SK-N-SH (cell line): ENCODE measurements at regions not wholly inside any gene's neighbourhood (a gene's known extent, or its start where the extent isn't known, plus 50 kb on each side); places are given as distances from the start of the nearest gene placed in this dataset.

Experiments
- CTCF ChIA-PET: fragments of 300-600, 350-600 bp; formaldehyde crosslinking; extraction: SDS; loops from one replicate; lab custom pipeline; 2021; lab: Yijun Ruan, JAX
- POLR2A ChIA-PET: fragments of 350-600 bp; sonication (Branson Sonifier 250); formaldehyde crosslinking; extraction: SDS; loops from one replicate; lab custom pipeline; 2020; ENCODE audit warnings: antibody characterized with exemption, inconsistent platforms; lab: Yijun Ruan, JAX
- DNase-seq: peaks from one replicate; pipeline ENCODE4 v3.0.0; 2012
- H2AFZ ChIP-seq: fragments of 200-600 bp; sonication (generic); 2 replicates; pipeline ENCODE4 v1.8.1; 2016; ENCODE audit warnings: antibody characterized with exemption, mild to moderate bottlenecking, low read depth
- H3F3A ChIP-seq: fragments of 200-600 bp; sonication (generic); replicated peaks from 2 replicates; pipeline ENCODE3; 2016; ENCODE audit warnings: antibody characterized with exemption, mild to moderate bottlenecking; ENCODE audit not compliant: insufficient read depth
- H3K27ac ChIP-seq, 2 experiments: fragments of 200-500 bp in 1 of 2; fragments of 200-600 bp in 1 of 2; sonication (Bioruptor generic) in 1 of 2; sonication (generic), shearing (Covaris generic) in 1 of 2; 2 replicates each; pipeline versions ENCODE4 v1.5.1 to v1.6.1; 2014 to 2016; ENCODE audit warnings: low read depth in 2 of 2, inconsistent platforms in 1 of 2, low read length in 1 of 2, mild to moderate bottlenecking in 1 of 2, mixed read lengths in 1 of 2
- H3K27me3 ChIP-seq: fragments of 200-600 bp; sonication (generic), shearing (Covaris generic); 2 replicates; pipeline ENCODE4 v1.6.1; 2016; ENCODE audit warnings: mixed run types; ENCODE audit not compliant: insufficient read depth
- H3K36me3 ChIP-seq, 2 experiments: fragments of 200-500 bp in 1 of 2; fragments of 200-600 bp in 1 of 2; sonication (Bioruptor generic) in 1 of 2; sonication (generic) in 1 of 2; replicated peaks in 1 of 2; 2 replicates each; pipeline versions ENCODE3 to v1.5.1; 2014 to 2016; ENCODE audit warnings: low read length in 1 of 2, mild to moderate bottlenecking in 1 of 2; ENCODE audit not compliant: insufficient read depth in 2 of 2, control insufficient read depth in 1 of 2
- H3K4me1 ChIP-seq, 2 experiments: fragments of 200-500 bp in 1 of 2; fragments of 200-600 bp in 1 of 2; sonication (Bioruptor generic) in 1 of 2; sonication (generic), shearing (Covaris generic) in 1 of 2; 2 replicates each; pipeline versions ENCODE4 v1.5.1 to v1.6.1; 2014 to 2016; ENCODE audit warnings: low read depth in 1 of 2, low read length in 1 of 2, mixed run types in 1 of 2; ENCODE audit not compliant: insufficient read depth in 2 of 2, control insufficient read depth in 1 of 2
- H3K4me2 ChIP-seq: fragments of 200-600 bp; sonication (generic), shearing (Covaris generic); 2 replicates; pipeline ENCODE4 v1.6.1; 2017; ENCODE audit warnings: mixed run types
- H3K4me3 ChIP-seq, 2 experiments: fragments of 200-500 bp in 1 of 2; fragments of 200-600 bp in 1 of 2; sonication (Bioruptor generic) in 1 of 2; sonication (generic), shearing (Covaris generic) in 1 of 2; 2 replicates each; pipeline versions ENCODE4 v1.5.1 to v1.8.1; 2014 to 2016; ENCODE audit warnings: low read depth in 2 of 2, inconsistent platforms in 1 of 2, low read length in 1 of 2, mild to moderate bottlenecking in 1 of 2, mixed read lengths in 1 of 2, moderate library complexity in 1 of 2
- H3K79me2 ChIP-seq: fragments of 200-600 bp; sonication (generic); 2 replicates; pipeline ENCODE4 v1.8.1; 2017; ENCODE audit warnings: mild to moderate bottlenecking; ENCODE audit not compliant: insufficient read depth
- H3K9ac ChIP-seq: fragments of 200-600 bp; sonication (generic); 2 replicates; pipeline ENCODE4 v1.6.1; 2017; ENCODE audit warnings: mixed run types
- H3K9me2 ChIP-seq: fragments of 200-600 bp; sonication (generic); 2 replicates; pipeline ENCODE4 v1.6.1; 2017; ENCODE audit warnings: mixed run types
- H3K9me3 ChIP-seq: fragments of 200-600 bp; sonication (generic); 2 replicates; pipeline ENCODE4 v1.6.1; 2017; ENCODE audit warnings: mixed run types, mild to moderate bottlenecking, moderate library complexity
- H4K20me1 ChIP-seq: fragments of 200-600 bp; sonication (generic); 2 replicates; pipeline ENCODE4 v1.6.1; 2017; ENCODE audit warnings: mild to moderate bottlenecking, mixed run types; ENCODE audit not compliant: insufficient read depth
- ELF1 ChIP-seq: IDR thresholded peaks from 2 replicates; pipeline ENCODE4 v1.4.0; 2012
- EP300 ChIP-seq, 2 experiments: IDR thresholded peaks; 2 replicates each; pipeline versions ENCODE4 v1.4.0 to v1.6.1; 2012; ENCODE audit warnings: borderline replicate concordance in 1 of 2, low read depth in 1 of 2, low read length in 1 of 2
- EZH2phosphoT487 ChIP-seq: fragments of 200-600 bp; sonication (generic); IDR thresholded peaks from 2 replicates; pipeline ENCODE4 v1.6.1; 2017; ENCODE audit warnings: low read depth, mixed run types, mild to moderate bottlenecking, antibody characterized with exemption, moderate library complexity, borderline replicate concordance
- FOXJ3 ChIP-seq: sonication (generic); formaldehyde crosslinking; IDR thresholded peaks from 2 replicates; pipeline ENCODE4 v1.5.1; 2020; ENCODE audit warnings: mild to moderate bottlenecking, missing genetic modification reagents
- JUND ChIP-seq: IDR thresholded peaks from 2 replicates; pipeline ENCODE4 v1.4.0; 2012
- MXI1 ChIP-seq: IDR thresholded peaks from 2 replicates; pipeline ENCODE4 v1.6.1; 2012; ENCODE audit warnings: mild to moderate bottlenecking, low read depth, low read length, improper control_type of control experiment
- NFIC ChIP-seq: IDR thresholded peaks from 2 replicates; pipeline ENCODE4 v1.4.0; 2012; ENCODE audit warnings: borderline replicate concordance
- RCOR1 ChIP-seq: fragments of 150-350 bp; IDR thresholded peaks from 2 replicates; pipeline ENCODE4 v1.6.1; 2017; ENCODE audit warnings: antibody characterized with exemption, low read length
- RFX5 ChIP-seq: IDR thresholded peaks from 2 replicates; pipeline ENCODE4 v1.6.1; 2012; ENCODE audit warnings: mild to moderate bottlenecking, improper control_type of control experiment, low read length
- TEAD4 ChIP-seq: IDR thresholded peaks from 2 replicates; pipeline ENCODE4 v1.4.0; 2012; ENCODE audit warnings: mild to moderate bottlenecking, borderline replicate concordance; ENCODE audit not compliant: insufficient read depth
- YY1 ChIP-seq: IDR thresholded peaks from 2 replicates; pipeline ENCODE4 v1.4.0; 2012; ENCODE audit warnings: low read depth, mild to moderate bottlenecking
- TF ChIP-seq, protein P1 (sequence below): IDR thresholded peaks from 2 replicates; pipeline ENCODE4 v1.4.0; 2012; ENCODE audit warnings: low read depth
- TF ChIP-seq, protein P2 (sequence below): IDR thresholded peaks from 2 replicates; pipeline ENCODE4 v1.4.0; 2012; ENCODE audit warnings: low read depth, borderline replicate concordance
- TF ChIP-seq, protein P3 (sequence below): fragments of 150-350 bp; IDR thresholded peaks from 2 replicates; pipeline ENCODE4 v1.6.1; 2016; ENCODE audit warnings: mild to moderate bottlenecking, low read depth, low read length
- TF ChIP-seq, protein P4 (sequence below): fragments of 150-350 bp; IDR thresholded peaks from 2 replicates; pipeline ENCODE4 v1.6.1; 2017; ENCODE audit warnings: antibody characterized with exemption, low read length, low read depth, borderline replicate concordance
- TF ChIP-seq, protein P5 (sequence below): IDR thresholded peaks from 2 replicates; pipeline ENCODE4 v1.4.0; 2012; ENCODE audit warnings: low read depth, borderline replicate concordance

DNA sequence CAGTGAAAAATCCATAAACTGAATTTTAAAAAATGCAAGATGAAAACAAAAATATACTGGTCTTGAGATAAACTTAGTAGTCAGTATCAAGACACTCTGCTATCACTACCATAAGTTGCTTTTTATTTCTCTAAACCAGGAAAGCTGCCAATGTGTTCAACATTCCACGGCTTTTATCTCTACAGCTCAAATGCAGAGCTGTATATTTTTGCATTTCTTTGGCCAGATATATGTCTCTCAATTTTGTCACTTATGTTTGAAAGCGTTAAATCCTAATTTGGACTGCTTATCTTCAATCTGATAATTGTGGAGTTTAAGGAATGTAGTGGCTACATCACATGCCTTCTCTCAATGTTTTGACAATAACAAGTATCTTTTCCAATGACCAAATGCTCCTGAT, 609.5 kb downstream of the EPHA4 start (continued):
- TF ChIP-seq FOXJ3 = no peak

DNA sequence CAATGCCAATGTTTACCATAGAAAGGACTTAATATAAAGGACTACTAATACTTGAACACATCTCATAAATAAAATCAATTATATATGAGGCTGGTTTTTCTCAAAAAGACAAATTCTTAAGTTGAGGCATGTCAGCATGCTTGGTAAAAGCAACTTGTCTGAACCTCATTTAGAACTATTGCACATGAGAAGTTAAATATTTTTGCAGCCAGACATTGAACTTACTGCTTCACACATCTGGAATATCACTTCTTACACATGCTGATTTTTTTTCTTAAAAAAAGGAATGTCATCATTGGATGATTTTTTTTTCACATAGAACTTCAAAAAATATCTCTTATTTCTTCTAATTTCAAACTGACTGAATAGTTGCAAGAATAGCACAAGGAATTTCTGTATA, 609.0 kb downstream of the EPHA4 start:
- Histone ChIP-seq H3F3A (no peaks in the 10 kb centered on the region), H3K27me3 (no peaks in the 10 kb centered on the region), H3K4me3 (no peak overlapping the region), H3K79me2 (no peaks in the 10 kb centered on the region), H4K20me1 (no peaks in the 10 kb centered on the region), H3K4me2 (no peak overlapping the region), H3K9me2 (no peaks in the 10 kb centered on the region), H3K9ac (no peak overlapping the region), H2AFZ (no peak overlapping the region), H3K27ac (no peak overlapping the region), H3K4me1 (no peaks in the 10 kb centered on the region), H3K36me3 (no peaks in the 10 kb centered on the region), H3K9me3 (no peaks in the 10 kb centered on the region)
- CTCF ChIA-PET = no interaction called here
- TF ChIP-seq TEAD4 = no peak
- no peak for TF ChIP-seq EP300 (IDR thresholded peaks at IDR 0.05; ENCODE audit: borderline replicate concordance in 1 of 2, low read depth in 1 of 2, low read length in 1 of 2)
- no peak for TF ChIP-seq RCOR1
- TF ChIP-seq, protein P1, sequence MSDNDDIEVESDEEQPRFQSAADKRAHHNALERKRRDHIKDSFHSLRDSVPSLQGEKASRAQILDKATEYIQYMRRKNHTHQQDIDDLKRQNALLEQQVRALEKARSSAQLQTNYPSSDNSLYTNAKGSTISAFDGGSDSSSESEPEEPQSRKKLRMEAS = no peak
- no peak for TF ChIP-seq ELF1
- TF ChIP-seq, protein P2, sequence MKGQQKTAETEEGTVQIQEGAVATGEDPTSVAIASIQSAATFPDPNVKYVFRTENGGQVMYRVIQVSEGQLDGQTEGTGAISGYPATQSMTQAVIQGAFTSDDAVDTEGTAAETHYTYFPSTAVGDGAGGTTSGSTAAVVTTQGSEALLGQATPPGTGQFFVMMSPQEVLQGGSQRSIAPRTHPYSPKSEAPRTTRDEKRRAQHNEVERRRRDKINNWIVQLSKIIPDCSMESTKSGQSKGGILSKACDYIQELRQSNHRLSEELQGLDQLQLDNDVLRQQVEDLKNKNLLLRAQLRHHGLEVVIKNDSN = no peak
- no peak for TF ChIP-seq MXI1
- TF ChIP-seq, protein P3, sequence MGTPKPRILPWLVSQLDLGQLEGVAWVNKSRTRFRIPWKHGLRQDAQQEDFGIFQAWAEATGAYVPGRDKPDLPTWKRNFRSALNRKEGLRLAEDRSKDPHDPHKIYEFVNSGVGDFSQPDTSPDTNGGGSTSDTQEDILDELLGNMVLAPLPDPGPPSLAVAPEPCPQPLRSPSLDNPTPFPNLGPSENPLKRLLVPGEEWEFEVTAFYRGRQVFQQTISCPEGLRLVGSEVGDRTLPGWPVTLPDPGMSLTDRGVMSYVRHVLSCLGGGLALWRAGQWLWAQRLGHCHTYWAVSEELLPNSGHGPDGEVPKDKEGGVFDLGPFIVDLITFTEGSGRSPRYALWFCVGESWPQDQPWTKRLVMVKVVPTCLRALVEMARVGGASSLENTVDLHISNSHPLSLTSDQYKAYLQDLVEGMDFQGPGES = no peak
- no peak for TF ChIP-seq NFIC
- TF ChIP-seq YY1 = no peak
- TF ChIP-seq, protein P4, sequence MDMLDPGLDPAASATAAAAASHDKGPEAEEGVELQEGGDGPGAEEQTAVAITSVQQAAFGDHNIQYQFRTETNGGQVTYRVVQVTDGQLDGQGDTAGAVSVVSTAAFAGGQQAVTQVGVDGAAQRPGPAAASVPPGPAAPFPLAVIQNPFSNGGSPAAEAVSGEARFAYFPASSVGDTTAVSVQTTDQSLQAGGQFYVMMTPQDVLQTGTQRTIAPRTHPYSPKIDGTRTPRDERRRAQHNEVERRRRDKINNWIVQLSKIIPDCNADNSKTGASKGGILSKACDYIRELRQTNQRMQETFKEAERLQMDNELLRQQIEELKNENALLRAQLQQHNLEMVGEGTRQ = no peak
- TF ChIP-seq, protein P5, sequence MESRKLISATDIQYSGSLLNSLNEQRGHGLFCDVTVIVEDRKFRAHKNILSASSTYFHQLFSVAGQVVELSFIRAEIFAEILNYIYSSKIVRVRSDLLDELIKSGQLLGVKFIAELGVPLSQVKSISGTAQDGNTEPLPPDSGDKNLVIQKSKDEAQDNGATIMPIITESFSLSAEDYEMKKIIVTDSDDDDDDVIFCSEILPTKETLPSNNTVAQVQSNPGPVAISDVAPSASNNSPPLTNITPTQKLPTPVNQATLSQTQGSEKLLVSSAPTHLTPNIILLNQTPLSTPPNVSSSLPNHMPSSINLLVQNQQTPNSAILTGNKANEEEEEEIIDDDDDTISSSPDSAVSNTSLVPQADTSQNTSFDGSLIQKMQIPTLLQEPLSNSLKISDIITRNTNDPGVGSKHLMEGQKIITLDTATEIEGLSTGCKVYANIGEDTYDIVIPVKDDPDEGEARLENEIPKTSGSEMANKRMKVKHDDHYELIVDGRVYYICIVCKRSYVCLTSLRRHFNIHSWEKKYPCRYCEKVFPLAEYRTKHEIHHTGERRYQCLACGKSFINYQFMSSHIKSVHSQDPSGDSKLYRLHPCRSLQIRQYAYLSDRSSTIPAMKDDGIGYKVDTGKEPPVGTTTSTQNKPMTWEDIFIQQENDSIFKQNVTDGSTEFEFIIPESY = no peak
- TF ChIP-seq RFX5 = no peak
- no peak for TF ChIP-seq JUND
- TF ChIP-seq EZH2phosphoT487 = no peak
- no peak for DNase-seq
- POLR2A ChIA-PET = no interaction called here
